SK-N-SH (cell line): ENCODE measurements at regions not wholly inside any gene's neighbourhood (a gene's known extent, or its start where the extent isn't known, plus 50 kb on each side); places are given as distances from the start of the nearest gene placed in this dataset.

Experiments
- CTCF ChIP-seq: fragments of 200-600 bp; sonication (generic); IDR thresholded peaks from 2 replicates; pipeline ENCODE4 v1.6.1; 2017; ENCODE audit warnings: antibody characterized with exemption, mild to moderate bottlenecking, moderate library complexity
- EZH2phosphoT487 ChIP-seq: fragments of 200-600 bp; sonication (generic); IDR thresholded peaks from 2 replicates; pipeline ENCODE4 v1.6.1; 2017; ENCODE audit warnings: low read depth, mixed run types, mild to moderate bottlenecking, antibody characterized with exemption, moderate library complexity, borderline replicate concordance
- FOXJ3 ChIP-seq: sonication (generic); formaldehyde crosslinking; IDR thresholded peaks from 2 replicates; pipeline ENCODE4 v1.5.1; 2020; ENCODE audit warnings: mild to moderate bottlenecking, missing genetic modification reagents
- FOXM1 ChIP-seq: IDR thresholded peaks from 2 replicates; pipeline ENCODE4 v1.4.0; 2012; ENCODE audit warnings: low read depth, mild to moderate bottlenecking
- PBX3 ChIP-seq: IDR thresholded peaks from 2 replicates; pipeline ENCODE4; 2012
- POLR2AphosphoS5 ChIP-seq: IDR thresholded peaks from 2 replicates; pipeline ENCODE4 v1.6.1; 2012; ENCODE audit warnings: low read depth, low read length
- REST ChIP-seq: IDR thresholded peaks from 2 replicates; pipeline ENCODE4 v1.6.1; 2012; ENCODE audit warnings: mild to moderate bottlenecking, low read depth, low read length, moderate library complexity
- RFX5 ChIP-seq: IDR thresholded peaks from 2 replicates; pipeline ENCODE4 v1.6.1; 2012; ENCODE audit warnings: mild to moderate bottlenecking, improper control_type of control experiment, low read length
- SMC3 ChIP-seq: IDR thresholded peaks from 2 replicates; pipeline ENCODE4 v1.6.1; 2012; ENCODE audit warnings: low read depth, low read length, improper control_type of control experiment
- TCF12 ChIP-seq: IDR thresholded peaks from 2 replicates; pipeline ENCODE4 v1.4.0; 2012
- TEAD4 ChIP-seq: IDR thresholded peaks from 2 replicates; pipeline ENCODE4 v1.4.0; 2012; ENCODE audit warnings: mild to moderate bottlenecking, borderline replicate concordance; ENCODE audit not compliant: insufficient read depth
- USF1 ChIP-seq: IDR thresholded peaks from 2 replicates; pipeline ENCODE4 v1.4.0; 2012; ENCODE audit warnings: low read depth, borderline replicate concordance

GRCh38 chr1:211196880-211197279 lies 62.3 kb upstream of the RCOR3 start:
- TF ChIP-seq CTCF: no peak
- TF ChIP-seq TCF12: no peak
- TF ChIP-seq EZH2phosphoT487: no peak
- TF ChIP-seq FOXJ3: no peak
- TF ChIP-seq FOXM1: no peak
- no peak for TF ChIP-seq USF1
- TF ChIP-seq TEAD4: no peak
- TF ChIP-seq REST: no peak
- TF ChIP-seq POLR2AphosphoS5: no peak
- no peak for TF ChIP-seq PBX3
- TF ChIP-seq SMC3: no peak
- no peak for TF ChIP-seq RFX5
